HepG2 (cell line): ENCODE measurements at regions not wholly inside any gene's neighbourhood (a gene's known extent, or its start where the extent isn't known, plus 50 kb on each side); places are given as distances from the start of the nearest gene placed in this dataset.

Experiments used
- ATAC-seq: fragments of 200-7000 bp; cut with Tn5 transposase; 3 replicates; pipeline ENCODE4 v1.9.1; 2020; ENCODE audit warnings: mild to moderate bottlenecking, moderate library complexity
- BruUV-seq: library from RNA; stranded (reverse); fragments of 400-500 nt; replicated peaks from 2 replicates; lab custom pipeline; 2021; lab: Mats Ljungman, UMichigan
- CTCF ChIA-PET: fragments of 300-600 bp; formaldehyde crosslinking; extraction: SDS; loops from one replicate; lab custom pipeline; 2021; ENCODE audit warnings: low total read pairs, inconsistent platforms, low intra/inter-chr PET ratio; lab: Yijun Ruan, JAX
- POLR2A ChIA-PET: fragments of 350-600 bp; sonication (Branson Sonifier 250); formaldehyde crosslinking; loops from one replicate; lab custom pipeline; 2020; ENCODE audit warnings: antibody characterized with exemption, inconsistent platforms; lab: Yijun Ruan, JAX
- DNase-seq: peaks from one replicate; pipeline ENCODE4 v3.0.0-alpha.2; 2015; ENCODE audit warnings: low spot score
- FAIRE-seq: peaks from 3 replicates; lab custom pipeline; 2011; peaks lifted over from hg19 to GRCh38; lab: Jason Lieb, UNC
- H2AFZ ChIP-seq: one replicate; pipeline ENCODE4 v1.6.1; 2011; ENCODE audit warnings: low read length, inconsistent platforms
- H3K27ac ChIP-seq: fragments of 300-600 bp; 3 replicates; pipeline ENCODE4 v1.8.0; 2011; ENCODE audit warnings: mixed run types, mild to moderate bottlenecking, mixed read lengths, low read length, inconsistent platforms; ENCODE audit not compliant: insufficient read depth; ENCODE audit errors: extremely low read length
- H3K27me3 ChIP-seq, 2 experiments: fragments of 200-600 bp in 1 of 2; 2 replicates in 1 of 2; 3 replicates in 1 of 2; pipeline versions ENCODE4 v1.6.0 to v1.8.0; 2011; ENCODE audit warnings: low read length in 2 of 2, mild to moderate bottlenecking in 2 of 2, moderate library complexity in 2 of 2, inconsistent platforms in 1 of 2; ENCODE audit not compliant: insufficient read depth in 2 of 2, control insufficient read depth in 1 of 2
- H3K36me3 ChIP-seq, 2 experiments: fragments of 200-600 bp in 1 of 2; replicated peaks in 1 of 2; 2 replicates in 1 of 2; 3 replicates in 1 of 2; pipeline versions ENCODE4 v1.5.1 to v1.8.0; 2011; ENCODE audit warnings: low read length in 2 of 2, inconsistent platforms in 1 of 2; ENCODE audit not compliant: insufficient read depth in 2 of 2, control insufficient read depth in 1 of 2
- H3K4me1 ChIP-seq: 2 replicates; pipeline ENCODE4 v1.5.1; 2012; ENCODE audit warnings: low read length, inconsistent platforms; ENCODE audit not compliant: insufficient read depth
- H3K4me2 ChIP-seq: 2 replicates; pipeline ENCODE4 v1.6.0; 2011; ENCODE audit warnings: low read depth, low read length, inconsistent platforms
- H3K4me3 ChIP-seq, 3 experiments: fragments of 200-600 bp in 1 of 3; sonication (generic), shearing (Covaris generic) in 1 of 3; replicated peaks in 1 of 3; 2 replicates each; pipeline ENCODE4 v1.5.1; 2011 to 2016; ENCODE audit warnings: low read length in 3 of 3, inconsistent platforms in 2 of 3, low read depth in 2 of 3, mild to moderate bottlenecking in 2 of 3, control low read depth in 1 of 3, mixed read lengths in 1 of 3; ENCODE audit not compliant: insufficient read depth in 1 of 3
- H3K79me2 ChIP-seq: one replicate; pipeline ENCODE4 v1.6.1; 2011; ENCODE audit warnings: low read length, inconsistent platforms; ENCODE audit not compliant: insufficient read depth
- H3K9ac ChIP-seq: 2 replicates; pipeline ENCODE4 v1.6.0; 2011; ENCODE audit warnings: mild to moderate bottlenecking, low read depth, low read length, inconsistent platforms; ENCODE audit not compliant: insufficient read depth
- H3K9me3 ChIP-seq: 2 replicates; pipeline ENCODE4 v1.5.1; 2012; ENCODE audit warnings: mild to moderate bottlenecking, low read length
- H4K20me1 ChIP-seq: 2 replicates; pipeline ENCODE4 v1.6.0; 2011; ENCODE audit warnings: inconsistent platforms, mild to moderate bottlenecking, low read length, moderate library complexity; ENCODE audit not compliant: insufficient read depth
- ATF1 ChIP-seq: IDR thresholded peaks from 2 replicates; pipeline ENCODE4 v1.6.1; 2016; ENCODE audit warnings: mild to moderate bottlenecking, control low read depth
- CTCF ChIP-seq: sonication (generic); formaldehyde crosslinking; IDR thresholded peaks from 2 replicates; pipeline ENCODE4 v1.5.0; 2020; ENCODE audit warnings: mild to moderate bottlenecking, missing genetic modification reagents, moderate library complexity
- E2F2 ChIP-seq: sonication (generic); formaldehyde crosslinking; IDR thresholded peaks from 2 replicates; pipeline ENCODE4 v1.4.0; 2020; ENCODE audit warnings: missing genetic modification reagents, borderline replicate concordance
- HCFC1 ChIP-seq: fragments of 150-350 bp; IDR thresholded peaks from 2 replicates; pipeline ENCODE4 v1.6.1; 2014; ENCODE audit warnings: low read depth, low read length
- KLF16 ChIP-seq, 2 experiments: sonication (generic) in 1 of 2; formaldehyde crosslinking in 1 of 2; IDR thresholded peaks; 2 replicates each; pipeline versions ENCODE4 v1.6.1 to v1.8.0; 2016 to 2023; ENCODE audit warnings: missing genetic modification reagents in 2 of 2, missing compliant biosample characterization in 1 of 2
- PRDM10 ChIP-seq: sonication (generic); formaldehyde crosslinking; IDR thresholded peaks from 2 replicates; pipeline ENCODE4 v1.4.0; 2020; ENCODE audit warnings: low read depth, missing genetic modification reagents
- REPIN1 ChIP-seq: sonication (generic); formaldehyde crosslinking; IDR thresholded peaks from 2 replicates; pipeline ENCODE4 v1.8.0; 2022; ENCODE audit warnings: missing genetic modification reagents, low read depth, mild to moderate bottlenecking, borderline replicate concordance
- SOX6 ChIP-seq, 2 experiments: fragments of 450-650 bp in 1 of 2; sonication (generic) in 1 of 2; formaldehyde crosslinking in 1 of 2; IDR thresholded peaks; 2 replicates each; pipeline versions ENCODE4 v1.4.0 to v1.6.1; 2017 to 2020; ENCODE audit warnings: antibody characterized with exemption in 1 of 2, mild to moderate bottlenecking in 1 of 2, missing genetic modification reagents in 1 of 2
- SP5 ChIP-seq: IDR thresholded peaks from 2 replicates; pipeline ENCODE4 v1.6.1; 2016; ENCODE audit warnings: low read depth, borderline replicate concordance
- STAG1 ChIP-seq: sonication (generic); formaldehyde crosslinking; IDR thresholded peaks from 2 replicates; pipeline ENCODE4 v1.4.0; 2020; ENCODE audit warnings: missing genetic modification reagents
- TAF15 ChIP-seq: fragments of 200-400 bp; formaldehyde crosslinking; IDR thresholded peaks from one replicate; pipeline ENCODE4 v1.6.1; 2018; ENCODE audit warnings: mild to moderate bottlenecking, low read depth, low read length; ENCODE audit not compliant: poor library complexity, severe bottlenecking
- WGBS: methylation state at CpG from one replicate; pipeline ENCODE4 v1.1.6; 2017; ENCODE audit warnings: low lambda C conversion rate; 5-methylcytosine and 5-hydroxymethylcytosine counted together
- in situ Hi-C: cut with HindIII; loops from 2 replicates; pipeline ENCODE4 v1.10.0; 2017; ENCODE audit warnings: low pct_unique_long_range_greater_than_20kb; ENCODE audit not compliant: extremely low pct_ligation_motif_present
- intact Hi-C: fragments of 100-400 bp; cut with micrococcal nuclease; formaldehyde crosslinking; loops from one replicate; pipeline ENCODE4 v1.10.0; 2022; ENCODE audit not compliant: unreplicated experiment

- ATAC-seq (no peak), FAIRE-seq (no peak), DNase-seq (no peak)
- CTCF ChIA-PET: interaction anchor here (0.8 to 1.2 kb wide), 2 partner anchors 415 to 842 kb away, joined by 3 read pairs; no protein-coding TSS in a partner anchor
- no peak overlapping the region for H3K4me3 ChIP-seq
- no peak overlapping the region for H3K27ac ChIP-seq
- no peaks in the 10 kb centered on the region for H4K20me1 ChIP-seq
- intact Hi-C loops: loop anchor here (5.0 to 10.0 kb wide), 2 partner anchors 329 to 416 kb away; no protein-coding TSS in a partner anchor
- no peak overlapping the region for H2AFZ ChIP-seq
- peaks cover 68% of the 10 kb centered on the region for H3K9me3 ChIP-seq
- in situ Hi-C loops: no loop called here
- WGBS: 44% methylated on average over 4 of the region's 4 CpGs
- BruUV-seq: no TSS peak
- no peaks in the 10 kb centered on the region for H3K79me2 ChIP-seq
- H3K27me3 ChIP-seq: no peaks in the 10 kb centered on the region
- POLR2A ChIA-PET: no interaction called here
- peak; percentile 25 for TF ChIP-seq CTCF (CRISPR knock-in tag)
- peak; percentile 67 for TF ChIP-seq STAG1 (CRISPR knock-in tag)
- TF ChIP-seq SOX6 (IDR thresholded peaks at IDR 0.05): no peak
- no peak for TF ChIP-seq SOX6 (CRISPR knock-in tag; IDR thresholded peaks at IDR 0.05)
- TF ChIP-seq, all 625 proteins: peak for 2
- Histone ChIP-seq H3K4me2 (no peak overlapping the region), H3K9ac (no peak overlapping the region), H3K4me1 (no peaks in the 10 kb centered on the region), H3K36me3 (no peaks in the 10 kb centered on the region)
These were observed 334.0 kb upstream of the FLRT2 start for GRCh38 chr14:85195872-85196477.

GRCh38 chr14:85198001-85198400 lies 331.9 kb upstream of the FLRT2 start:
- intact Hi-C loops (loop anchor here (5.0 to 10.0 kb wide), 2 partner anchors 327 to 414 kb away; no protein-coding TSS in a partner anchor), in situ Hi-C loops (no loop called here)
- H3K4me2 ChIP-seq: no peak overlapping the region
- ATAC-seq (no peak), FAIRE-seq (no peak), DNase-seq (no peak)
- BruUV-seq: no TSS peak
- ChIA-PET CTCF (no interaction called here), POLR2A (no interaction called here)
- no peaks in the 10 kb centered on the region for H3K36me3 ChIP-seq
- H3K27me3 ChIP-seq: no peaks in the 10 kb centered on the region
- no peak overlapping the region for H3K4me3 ChIP-seq
- whole genome bisulfite sequencing: 4% methylated on average over 4 of the region's 4 CpGs
- TF ChIP-seq E2F2: no peak
- TF ChIP-seq ATF1: no peak
- TF ChIP-seq TAF15: no peak
- no peak for TF ChIP-seq KLF16 (CRISPR knock-in tag; IDR thresholded peaks at IDR 0.05)
- no peak for TF ChIP-seq REPIN1 (CRISPR knock-in tag)
- no peak for TF ChIP-seq SP5 (CRISPR knock-in tag)
- no peak for TF ChIP-seq PRDM10 (CRISPR knock-in tag)
- no peak for TF ChIP-seq HCFC1
- H4K20me1 ChIP-seq: no peaks in the 10 kb centered on the region
- no peak overlapping the region for H3K27ac ChIP-seq
- no peaks in the 10 kb centered on the region for H3K79me2 ChIP-seq
- no peak overlapping the region for H3K9ac ChIP-seq
- H2AFZ ChIP-seq: no peak overlapping the region
- H3K4me1 ChIP-seq: no peaks in the 10 kb centered on the region
- H3K9me3 ChIP-seq: peaks cover 75% of the 10 kb centered on the region
